OCI-LY3 (cell line): ENCODE measurements at regions not wholly inside any gene's neighbourhood (a gene's known extent, or its start where the extent isn't known, plus 50 kb on each side); places are given as distances from the start of the nearest gene placed in this dataset.

Source experiments
- H2AFZ ChIP-seq: fragments of 200-600, 300-600 bp; shearing (Covaris generic); 2 replicates; pipeline ENCODE4 v1.6.0; 2014; ENCODE audit warnings: antibody characterized with exemption, low read depth, low read length
- H3K27ac ChIP-seq: fragments of 200-600, 300-600 bp; sonication (generic); 2 replicates; pipeline ENCODE4 v1.5.1; 2014; ENCODE audit warnings: mild to moderate bottlenecking, low read length, moderate library complexity, mixed read lengths
- H3K27me3 ChIP-seq: fragments of 200-600, 300-600 bp; sonication (generic); 2 replicates; pipeline ENCODE4 v1.6.1; 2014; ENCODE audit warnings: low read depth, low read length, mixed read lengths
- H3K36me3 ChIP-seq: fragments of 200-600, 300-600 bp; sonication (generic); replicated peaks from 2 replicates; pipeline ENCODE3; 2014; ENCODE audit warnings: low read depth, low read length, mixed read lengths
- H3K4me1 ChIP-seq: fragments of 300-600, 200-600 bp; sonication (generic); 2 replicates; pipeline ENCODE4 v1.6.1; 2014; ENCODE audit warnings: low read length, mixed read lengths
- H3K4me2 ChIP-seq: fragments of 200-600, 300-600 bp; sonication (generic); 2 replicates; pipeline ENCODE4 v1.6.1; 2014; ENCODE audit warnings: low read length, mixed read lengths
- H3K4me3 ChIP-seq: fragments of 300-600, 200-600 bp; sonication (generic); 2 replicates; pipeline ENCODE4 v1.5.1; 2014; ENCODE audit warnings: antibody characterized with exemption, mild to moderate bottlenecking, low read length, moderate library complexity
- H3K79me2 ChIP-seq: fragments of 300-600, 200-600 bp; shearing (Covaris generic); 2 replicates; pipeline ENCODE4 v1.6.1; 2014; ENCODE audit warnings: mild to moderate bottlenecking, low read length, mixed read lengths
- H3K9ac ChIP-seq: fragments of 300-600, 200-600 bp; shearing (Covaris generic); 2 replicates; pipeline ENCODE4 v1.6.0; 2014; ENCODE audit warnings: mild to moderate bottlenecking, low read length, moderate library complexity
- H3K9me3 ChIP-seq: fragments of 200-600, 300-600 bp; shearing (Covaris generic); 2 replicates; pipeline ENCODE4 v1.6.1; 2014; ENCODE audit warnings: low read length, mixed read lengths; ENCODE audit not compliant: insufficient read depth
- H4K20me1 ChIP-seq: fragments of 200-600, 300-600 bp; sonication (generic); 2 replicates; pipeline ENCODE4 v1.6.1; 2016; ENCODE audit warnings: low read length, mixed read lengths; ENCODE audit not compliant: insufficient read depth
- EZH2phosphoT487 ChIP-seq: fragments of 200-600 bp; shearing (Covaris generic); IDR thresholded peaks from 2 replicates; pipeline ENCODE4 v1.6.1; 2018; ENCODE audit warnings: antibody characterized with exemption, mixed run types, low read depth
- TF ChIP-seq, protein P1 (sequence below): fragments of 200-600, 300-600 bp; sonication (generic); IDR thresholded peaks from 2 replicates; pipeline ENCODE4 v1.5.1; 2014; ENCODE audit warnings: antibody characterized with exemption, low read length, low read depth

- TF ChIP-seq, protein P1, sequence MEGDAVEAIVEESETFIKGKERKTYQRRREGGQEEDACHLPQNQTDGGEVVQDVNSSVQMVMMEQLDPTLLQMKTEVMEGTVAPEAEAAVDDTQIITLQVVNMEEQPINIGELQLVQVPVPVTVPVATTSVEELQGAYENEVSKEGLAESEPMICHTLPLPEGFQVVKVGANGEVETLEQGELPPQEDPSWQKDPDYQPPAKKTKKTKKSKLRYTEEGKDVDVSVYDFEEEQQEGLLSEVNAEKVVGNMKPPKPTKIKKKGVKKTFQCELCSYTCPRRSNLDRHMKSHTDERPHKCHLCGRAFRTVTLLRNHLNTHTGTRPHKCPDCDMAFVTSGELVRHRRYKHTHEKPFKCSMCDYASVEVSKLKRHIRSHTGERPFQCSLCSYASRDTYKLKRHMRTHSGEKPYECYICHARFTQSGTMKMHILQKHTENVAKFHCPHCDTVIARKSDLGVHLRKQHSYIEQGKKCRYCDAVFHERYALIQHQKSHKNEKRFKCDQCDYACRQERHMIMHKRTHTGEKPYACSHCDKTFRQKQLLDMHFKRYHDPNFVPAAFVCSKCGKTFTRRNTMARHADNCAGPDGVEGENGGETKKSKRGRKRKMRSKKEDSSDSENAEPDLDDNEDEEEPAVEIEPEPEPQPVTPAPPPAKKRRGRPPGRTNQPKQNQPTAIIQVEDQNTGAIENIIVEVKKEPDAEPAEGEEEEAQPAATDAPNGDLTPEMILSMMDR = no peak
- TF ChIP-seq EZH2phosphoT487 = no peak
- H3K9me3 ChIP-seq = no peaks in the 10 kb centered on the region
- no peaks in the 10 kb centered on the region for H3K79me2 ChIP-seq
- H3K27me3 ChIP-seq = no peaks in the 10 kb centered on the region; the same call in 1 of the 2 replicates
- H3K36me3 ChIP-seq = no peaks in the 10 kb centered on the region
- no peaks in the 10 kb centered on the region for H3K4me1 ChIP-seq
- no peak overlapping the region for H2AFZ ChIP-seq
- H3K4me2 ChIP-seq = no peak overlapping the region
- H3K9ac ChIP-seq = no peak overlapping the region
- no peaks in the 10 kb centered on the region for H4K20me1 ChIP-seq
- no peak overlapping the region for H3K27ac ChIP-seq
- no peak overlapping the region for H3K4me3 ChIP-seq
Observed at GRCh38 chr10:112094984-112095383, 88.6 kb downstream of the GPAM start.

DNA sequence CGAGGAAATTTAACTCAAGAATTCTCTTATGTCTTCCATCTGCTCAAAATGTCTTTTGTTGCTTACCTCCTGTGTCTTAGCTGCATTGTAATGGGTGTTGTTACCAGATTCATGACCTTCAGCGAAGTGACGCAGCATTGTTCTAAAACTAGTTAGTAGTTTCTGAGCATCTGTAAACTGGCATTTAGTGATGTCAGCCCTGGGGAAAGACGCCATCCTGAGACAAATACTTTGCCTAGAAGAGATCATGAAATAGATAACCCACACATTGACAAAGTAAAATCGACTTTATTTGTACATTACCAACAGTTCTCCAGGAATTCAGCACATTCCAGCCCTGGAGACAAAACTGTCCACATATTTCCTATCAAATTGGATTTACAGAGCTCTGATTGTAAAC, 87.8 kb downstream of the GPAM start:
- no peak overlapping the region for H3K4me2 ChIP-seq
- H2AFZ ChIP-seq = no peak overlapping the region
- TF ChIP-seq, protein P1 = no peak
- TF ChIP-seq EZH2phosphoT487 = no peak

GRCh38 chr10:112098682-112099081, 84.9 kb downstream of the GPAM start:
- no peaks in the 10 kb centered on the region for H3K79me2 ChIP-seq
- TF ChIP-seq, protein P1 = no peak
- no peak for TF ChIP-seq EZH2phosphoT487
- no peak overlapping the region for H3K4me3 ChIP-seq
- H3K27me3 ChIP-seq = no peaks in the 10 kb centered on the region
- H3K4me2 ChIP-seq = no peak overlapping the region
- no peak overlapping the region for H3K9ac ChIP-seq
- no peaks in the 10 kb centered on the region for H4K20me1 ChIP-seq
- no peaks in the 10 kb centered on the region for H3K4me1 ChIP-seq
- no peaks in the 10 kb centered on the region for H3K9me3 ChIP-seq
- no peak overlapping the region for H2AFZ ChIP-seq
- H3K27ac ChIP-seq = no peak overlapping the region
- no peaks in the 10 kb centered on the region for H3K36me3 ChIP-seq

More for the DNA sequence above, 87.8 kb downstream of the GPAM start:
- Histone ChIP-seq H3K4me3 (no peak overlapping the region), H4K20me1 (no peaks in the 10 kb centered on the region), H3K27ac (no peak overlapping the region), H3K27me3 (no peaks in the 10 kb centered on the region; the same call in 1 of the 2 replicates), H3K9me3 (no peaks in the 10 kb centered on the region), H3K79me2 (no peaks in the 10 kb centered on the region), H3K36me3 (no peaks in the 10 kb centered on the region), H3K4me1 (no peaks in the 10 kb centered on the region), H3K9ac (no peak overlapping the region)
